NCI-H146 treated with DMSO at 0.1 percent for 48 hours (cell line): ENCODE measurements at regions not wholly inside any gene's neighbourhood (a gene's known extent, or its start where the extent isn't known, plus 50 kb on each side); places are given as distances from the start of the nearest gene placed in this dataset.
"Not testable (repeated sequence)": the region's sequence is repeated elsewhere in the genome, so short reads cannot be mapped to it uniquely, and the experiment has no call there.

Experiments used
- DNase-seq: peaks from one replicate; lab custom pipeline; 2025; ENCODE audit not compliant: unreplicated experiment; lab: John Stamatoyannopoulos, UW

- DNase-seq, result no peak
These were observed 104.1 kb upstream of the TMEM132E start for GRCh38 chr17:34475296-34475695.

DNA sequence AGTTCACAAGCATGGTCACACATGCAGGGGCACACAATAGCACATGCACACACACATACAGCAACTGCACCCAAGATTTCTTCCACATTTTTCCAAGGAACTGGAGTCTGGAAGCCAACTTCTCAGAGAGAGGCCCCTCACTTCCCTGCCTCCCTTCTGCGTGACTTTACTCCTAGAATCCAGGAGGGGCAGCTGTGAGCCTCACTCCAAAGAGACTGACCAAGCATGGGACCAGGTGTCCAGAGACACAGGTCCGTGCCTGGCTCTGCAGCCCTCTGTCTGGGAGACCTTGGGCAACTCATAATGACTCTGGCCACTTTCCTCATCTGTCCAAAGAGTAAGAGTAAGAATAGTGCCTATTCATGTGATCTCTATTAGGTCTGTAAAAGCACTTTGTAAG, 104.7 kb upstream of the TMEM132E start:
- no peak for DNase-seq

DNA sequence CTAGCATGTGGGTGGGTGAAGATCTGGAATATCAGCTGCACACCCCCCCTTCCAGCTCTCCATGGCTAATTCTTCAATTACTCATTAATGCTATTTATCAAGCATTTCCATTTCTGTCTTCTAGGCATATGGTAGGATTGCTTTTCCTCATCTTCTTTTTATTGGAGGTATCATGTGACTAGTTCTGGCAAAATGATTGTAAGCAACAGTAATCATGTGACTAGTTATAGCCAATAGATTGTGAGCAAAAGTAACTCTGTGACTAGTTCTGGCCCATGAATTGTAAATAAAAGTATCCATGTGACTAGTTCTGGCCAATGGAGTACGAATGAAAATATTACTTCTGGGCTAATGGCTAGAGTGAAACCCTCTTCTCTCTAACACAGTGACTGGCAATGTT, 107.0 kb upstream of the TMEM132E start:
- no peak for DNase-seq

DNA sequence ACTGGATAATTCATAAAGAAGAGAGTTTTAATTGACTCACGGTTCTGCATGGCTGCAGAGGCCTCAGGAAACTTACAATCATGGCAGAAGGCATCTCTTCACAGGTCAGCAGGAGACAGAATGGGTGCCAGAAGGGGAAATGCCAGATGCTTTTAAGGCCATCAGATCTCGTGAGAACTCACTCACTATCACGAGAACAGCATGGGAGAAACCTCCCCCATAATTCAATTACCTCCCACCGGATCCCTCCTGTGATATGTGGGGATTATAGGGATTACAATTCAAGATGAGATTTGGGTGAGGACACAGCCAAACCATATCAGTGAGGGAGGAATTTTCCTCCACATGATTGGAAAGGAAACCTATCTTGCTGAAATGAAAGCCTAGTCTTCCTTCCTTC, 108.1 kb upstream of the TMEM132E start:
- DNase-seq, result not testable (repeated sequence)

DNA sequence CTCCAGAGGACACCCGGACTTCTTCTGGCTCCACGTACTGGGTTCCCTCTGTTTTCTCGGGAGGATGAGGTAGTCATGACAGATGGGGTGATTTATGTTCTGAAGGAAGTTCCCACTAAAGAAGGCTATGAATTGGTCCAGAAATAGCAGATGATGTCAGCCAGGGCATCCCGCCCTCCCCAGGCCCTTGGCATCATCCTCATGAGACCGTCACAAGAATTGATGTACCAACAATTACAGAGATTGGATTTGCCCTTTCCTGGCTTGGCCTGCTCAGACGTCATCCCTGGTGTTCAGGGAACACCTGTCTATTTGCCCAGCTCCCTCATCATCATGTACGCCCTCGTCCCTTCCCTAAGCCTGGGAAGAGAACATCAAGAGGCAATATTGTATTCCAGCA, 102.8 kb upstream of the CCL1 start:
- DNase-seq, result no peak

- no peak for DNase-seq
These were observed 101.8 kb upstream of the CCL1 start for GRCh38 chr17:34464812-34465211.

GRCh38 chr17:34458266-34458665, 95.2 kb upstream of the CCL1 start:
- DNase-seq, result no peak

DNA sequence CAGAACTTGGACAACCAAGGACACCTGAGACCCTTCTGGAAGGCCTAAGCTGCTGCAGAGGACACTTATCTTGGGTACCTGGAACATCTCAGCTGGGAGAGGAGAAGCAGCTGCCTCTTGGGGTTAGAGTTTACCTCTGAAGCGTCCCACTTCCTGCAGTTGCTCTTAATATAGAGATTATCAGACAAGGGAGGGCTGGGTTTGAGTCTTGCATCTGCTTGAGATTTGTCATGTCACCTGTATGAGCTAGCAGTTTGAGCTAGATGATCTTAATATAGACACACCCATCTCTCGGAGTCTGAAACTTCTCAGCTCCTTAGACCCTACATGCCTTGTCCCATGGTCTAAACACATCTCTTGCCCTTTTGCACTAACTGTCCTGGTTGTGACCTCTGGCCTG, 93.1 kb upstream of the CCL1 start:
- DNase-seq, result no peak

DNA sequence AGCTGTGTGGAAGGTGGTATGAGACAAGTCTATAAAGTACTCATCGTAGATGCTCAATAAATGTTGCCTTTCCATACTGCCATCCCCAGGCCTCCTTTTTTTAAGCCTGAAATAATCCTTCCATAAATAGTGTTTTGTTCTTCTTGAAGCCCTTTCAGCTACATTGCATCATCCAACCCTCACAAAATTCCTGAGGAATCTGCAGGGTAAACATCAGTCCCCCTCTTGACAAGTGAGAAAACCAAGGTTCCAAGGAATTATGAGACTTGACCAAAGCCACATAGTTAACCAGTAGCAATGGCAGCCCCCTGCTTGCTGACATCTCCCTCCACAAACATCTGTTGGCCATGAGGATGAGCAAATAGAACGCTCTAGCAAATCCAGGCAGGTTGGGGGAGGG, 89.7 kb upstream of the CCL1 start:
- no peak for DNase-seq

DNA sequence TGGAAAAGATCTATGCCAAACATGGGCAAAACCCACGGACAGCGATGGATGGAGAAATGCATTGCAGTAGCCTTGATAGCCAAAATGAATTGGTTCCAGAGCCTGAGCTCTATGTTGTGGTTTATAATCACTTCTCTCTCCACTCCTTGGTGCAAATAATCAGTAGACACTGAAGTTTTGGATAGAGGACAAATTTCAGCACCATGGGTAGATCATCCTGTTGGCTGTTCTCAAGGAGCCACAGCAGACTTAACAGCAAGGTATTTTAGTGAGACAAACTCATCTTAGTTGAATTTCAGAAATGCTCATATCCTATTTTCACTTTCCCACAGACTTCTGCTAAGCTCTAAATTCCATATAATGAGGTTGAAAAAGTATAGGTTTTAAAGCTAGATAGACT, 88.3 kb upstream of the CCL1 start:
- no peak for DNase-seq

GRCh38 chr17:34447406-34447805, 84.4 kb upstream of the CCL1 start:
- DNase-seq, result no peak

- no peak for DNase-seq
These were observed 82.1 kb upstream of the CCL1 start for GRCh38 chr17:34445101-34445500.

DNA sequence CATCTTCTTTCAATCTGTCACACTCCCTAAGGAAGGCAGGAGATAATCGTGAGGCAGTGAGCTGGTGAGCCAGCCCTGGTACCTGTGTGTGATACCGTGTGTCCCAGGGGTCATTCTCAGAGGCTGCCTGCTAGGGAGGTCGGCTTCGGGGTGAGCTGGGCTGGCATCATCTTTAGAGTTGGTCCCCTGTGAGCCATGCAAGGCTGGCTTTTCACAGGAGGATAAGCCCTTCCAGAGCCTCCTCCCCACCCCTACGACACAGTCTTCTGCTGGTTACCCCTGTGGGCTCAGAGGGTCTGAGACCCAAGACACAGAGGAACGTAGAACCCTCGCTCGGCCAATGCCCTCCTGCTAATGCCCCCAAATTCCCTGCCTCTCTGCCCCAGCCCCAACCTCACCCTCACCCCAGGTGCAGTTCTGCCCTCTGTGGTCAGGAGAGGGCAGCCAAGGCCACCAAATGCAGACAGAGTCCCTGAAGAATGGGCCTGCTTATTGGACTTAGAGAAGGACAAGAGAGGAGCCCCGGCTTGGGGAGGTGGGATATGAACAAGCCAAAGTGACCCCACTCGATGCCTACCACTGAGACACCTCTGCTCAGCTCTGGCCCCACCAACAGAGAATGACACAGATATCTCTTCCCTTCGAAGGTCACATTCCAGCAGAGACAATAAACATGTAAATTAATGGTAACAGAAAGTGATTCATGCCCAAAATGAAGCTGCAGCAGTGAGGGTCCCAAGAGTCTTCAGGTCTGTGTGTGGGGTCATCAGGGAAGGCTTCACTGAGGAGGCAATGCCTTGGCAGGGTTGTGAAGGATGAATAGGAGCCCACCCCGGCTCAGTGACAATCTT, 80.8 kb upstream of the CCL1 start:
- DNase-seq, result no peak

- no peak for DNase-seq
These were observed 79.5 kb upstream of the CCL1 start for GRCh38 chr17:34442387-34443111.

GRCh38 chr17:34437188-34437587, 74.2 kb upstream of the CCL1 start:
- DNase-seq, result no peak

GRCh38 chr17:34436607-34437006, 73.6 kb upstream of the CCL1 start:
- DNase-seq, result no peak

- DNase-seq, result no peak
These were observed 72.3 kb upstream of the CCL1 start for GRCh38 chr17:34435182-34435928.

- DNase-seq, result no peak
These were observed 71.0 kb upstream of the CCL1 start for GRCh38 chr17:34434052-34434451.

DNA sequence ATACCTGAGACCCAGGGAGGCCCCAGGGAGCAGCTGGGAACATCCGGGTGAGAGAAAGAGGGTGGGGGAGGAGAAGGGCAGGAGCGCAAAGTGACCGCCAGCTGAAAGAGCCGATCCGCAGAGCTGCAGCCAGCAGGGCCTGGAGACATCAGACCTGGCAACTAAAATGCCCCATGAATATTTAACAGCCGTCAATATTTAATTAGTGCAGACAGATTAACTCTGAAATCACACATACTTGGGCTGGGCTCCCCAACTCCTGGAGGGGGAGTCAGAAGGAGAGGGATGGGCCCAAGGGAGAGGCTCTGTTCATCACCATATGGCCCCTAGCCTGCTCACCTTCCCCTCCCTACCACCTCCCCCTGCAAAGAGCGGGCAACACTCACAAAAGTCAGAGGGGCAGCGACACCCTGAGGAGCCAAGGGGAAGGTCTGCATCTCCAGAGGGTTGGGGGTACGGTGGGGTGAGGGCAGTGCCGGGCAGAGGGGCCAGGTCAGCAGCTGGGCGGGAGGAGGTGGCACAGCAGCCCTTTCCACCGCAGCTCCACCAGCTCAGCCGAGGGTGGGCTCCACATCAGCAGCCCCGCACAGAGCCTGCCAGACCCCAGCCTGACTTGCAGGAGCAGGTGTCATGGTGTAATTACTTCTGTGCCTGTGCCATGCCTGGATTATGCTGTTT, 61.9 kb upstream of the CCL1 start:
- DNase-seq, result no peak

DNA sequence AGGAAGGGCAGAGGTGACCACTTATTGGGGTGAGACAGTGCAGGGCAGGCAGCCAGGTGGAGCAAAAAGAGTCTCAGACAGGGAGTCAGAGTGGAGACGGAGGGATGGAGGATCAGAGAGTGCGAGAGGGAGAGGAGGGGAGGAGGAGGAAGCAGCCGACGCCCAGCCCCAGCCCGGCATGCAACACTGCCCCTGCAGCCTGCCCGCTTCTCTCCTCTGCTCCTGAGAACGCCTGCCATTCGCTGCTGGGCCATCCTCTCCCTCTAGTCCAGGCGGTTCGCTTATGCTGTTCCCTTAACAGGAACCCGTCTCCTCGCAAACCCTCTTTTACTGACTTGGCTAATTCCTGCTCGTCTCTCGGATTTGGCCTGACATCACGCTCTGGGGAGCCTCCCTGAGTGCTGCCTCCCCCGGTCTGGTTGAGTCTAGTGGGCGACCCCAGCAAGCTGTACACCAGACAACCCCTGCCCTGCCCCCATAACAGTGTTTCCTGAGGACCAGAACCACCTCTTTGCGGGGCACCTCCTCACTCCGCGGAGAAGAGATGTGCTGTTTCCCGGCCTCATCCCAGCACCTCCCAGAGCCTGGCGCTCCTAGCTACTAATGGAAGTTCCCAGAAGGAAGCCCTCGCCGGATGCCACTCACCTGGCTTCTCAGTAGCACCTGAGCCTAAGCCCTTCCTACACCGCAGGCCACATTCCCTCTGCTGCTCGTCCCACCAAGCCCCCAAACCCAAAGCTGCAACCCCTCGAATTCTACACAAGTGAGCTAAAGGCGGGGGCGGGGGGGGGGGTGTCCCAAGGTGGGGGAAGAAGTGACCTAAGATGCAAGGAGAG, 61.2 kb upstream of the CCL1 start:
- DNase-seq, result no peak
